GM23248 (cell line): ENCODE measurements at regions not wholly inside any gene's neighbourhood (a gene's known extent, or its start where the extent isn't known, plus 50 kb on each side); places are given as distances from the start of the nearest gene placed in this dataset.

Experiments used
- DNase-seq: peaks from one replicate; pipeline ENCODE4 v3.0.0-alpha.2; 2015
- H2AFZ ChIP-seq: fragments of 200-600 bp; sonication (generic); 2 replicates; pipeline ENCODE4 v1.6.1; 2016; ENCODE audit warnings: antibody characterized with exemption
- H3F3A ChIP-seq: fragments of 200-600 bp; sonication (generic); 2 replicates; pipeline ENCODE4 v1.6.1; 2016; ENCODE audit warnings: mild to moderate bottlenecking, antibody characterized with exemption, mixed run types; ENCODE audit not compliant: insufficient read depth
- H3K27ac ChIP-seq: fragments of 200-600 bp; sonication (generic); 2 replicates; pipeline ENCODE4 v1.5.1; 2016; ENCODE audit warnings: mild to moderate bottlenecking
- H3K27me3 ChIP-seq: fragments of 200-600 bp; sonication (generic); replicated peaks from 2 replicates; pipeline ENCODE4 v1.6.1; 2016; ENCODE audit warnings: mild to moderate bottlenecking; ENCODE audit not compliant: insufficient read depth
- H3K36me3 ChIP-seq: fragments of 200-600 bp; sonication (generic); 2 replicates; pipeline ENCODE4 v1.6.1; 2016; ENCODE audit warnings: low read depth, mild to moderate bottlenecking
- H3K4me1 ChIP-seq: fragments of 200-600 bp; sonication (generic); 2 replicates; pipeline ENCODE4 v1.6.1; 2016; ENCODE audit warnings: mild to moderate bottlenecking; ENCODE audit not compliant: insufficient read depth
- H3K4me2 ChIP-seq: fragments of 200-600 bp; sonication (generic); one replicate; pipeline ENCODE4 v1.6.1; 2016; ENCODE audit warnings: mild to moderate bottlenecking; ENCODE audit not compliant: unreplicated experiment
- H3K4me3 ChIP-seq: fragments of 200-600 bp; sonication (generic); 2 replicates; pipeline ENCODE4 v1.5.1; 2016; ENCODE audit warnings: mild to moderate bottlenecking
- H3K79me2 ChIP-seq: fragments of 200-600 bp; sonication (generic); 2 replicates; pipeline ENCODE4 v1.6.1; 2016; ENCODE audit warnings: mild to moderate bottlenecking; ENCODE audit not compliant: insufficient read depth
- H3K9ac ChIP-seq: fragments of 200-600 bp; sonication (generic); 2 replicates; pipeline ENCODE4 v1.6.1; 2016; ENCODE audit warnings: mild to moderate bottlenecking
- H3K9me2 ChIP-seq: fragments of 200-600 bp; sonication (generic); 2 replicates; pipeline ENCODE4 v1.6.1; 2016; ENCODE audit warnings: mixed run types, mild to moderate bottlenecking, moderate library complexity; ENCODE audit not compliant: insufficient read depth
- H3K9me3 ChIP-seq: fragments of 200-600 bp; sonication (generic); one replicate; pipeline ENCODE4 v1.6.1; 2017; ENCODE audit warnings: low read depth
- H4K20me1 ChIP-seq: fragments of 200-600 bp; sonication (generic); 2 replicates; pipeline ENCODE4 v1.6.0; 2016; ENCODE audit not compliant: insufficient read depth
- EZH2 ChIP-seq: fragments of 200-600 bp; sonication (generic); IDR thresholded peaks from 2 replicates; pipeline ENCODE4 v1.6.1; 2018; ENCODE audit warnings: antibody characterized with exemption, mild to moderate bottlenecking; ENCODE audit not compliant: insufficient read depth, poor library complexity, severe bottlenecking
- EZH2phosphoT487 ChIP-seq: fragments of 200-600 bp; sonication (generic); IDR thresholded peaks from 2 replicates; pipeline ENCODE4 v1.6.1; 2018; ENCODE audit warnings: antibody characterized with exemption, moderate library complexity, mild to moderate bottlenecking, low read depth; ENCODE audit not compliant: insufficient read depth
- WGBS, 2 experiments: methylation state at CpG; one replicate each; pipeline ENCODE4 v1.1.6; 2015 to 2017; ENCODE audit warnings: low lambda C conversion rate in 2 of 2, low coverage in 1 of 2; ENCODE audit errors: missing lambda C conversion rate in 2 of 2; 5-methylcytosine and 5-hydroxymethylcytosine counted together
- in situ Hi-C: fragments of 300-500 bp; cut with MboI; formaldehyde crosslinking; loops from 2 replicates; pipeline ENCODE4 v1.15.0; 2020

DNA sequence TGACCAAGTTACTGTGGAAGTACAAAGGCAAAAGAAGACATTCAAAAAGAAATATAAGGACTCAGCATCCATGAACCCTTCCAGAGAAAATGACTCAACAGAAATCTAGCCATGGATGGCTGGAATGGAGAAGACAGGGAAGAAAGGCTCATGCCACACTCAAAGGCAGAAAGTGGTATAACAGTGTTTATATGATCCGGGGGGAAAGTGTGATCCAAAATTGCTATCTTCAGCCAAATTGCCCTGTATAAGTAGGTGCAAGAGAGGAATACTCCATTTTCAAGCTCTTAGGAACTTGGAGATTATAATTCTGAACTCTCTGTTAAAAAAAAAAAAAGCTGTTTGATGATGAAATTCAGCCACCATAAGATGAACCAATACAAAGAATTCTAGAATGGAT is 81.8 kb upstream of the TENM4 start:
- no peaks in the 10 kb centered on the region for H3K27me3 ChIP-seq
- no peak overlapping the region for H3K27ac ChIP-seq
- in situ Hi-C loops = no loop called here
- no peaks in the 10 kb centered on the region for H3F3A ChIP-seq
- 33 to 46% methylated on average over 1 of the region's 1 CpG for WGBS, 2 experiments
- H3K36me3 ChIP-seq = no peaks in the 10 kb centered on the region
- no peak overlapping the region for H3K4me3 ChIP-seq
- no peaks in the 10 kb centered on the region for H4K20me1 ChIP-seq
- H3K9me2 ChIP-seq = no peaks in the 10 kb centered on the region
- TF ChIP-seq EZH2phosphoT487 (no peak), EZH2 (no peak)
- H3K9me3 ChIP-seq = no peaks in the 10 kb centered on the region
- H3K4me1 ChIP-seq = no peaks in the 10 kb centered on the region
- H2AFZ ChIP-seq = no peak overlapping the region
- no peaks in the 10 kb centered on the region for H3K79me2 ChIP-seq
- no peak overlapping the region for H3K9ac ChIP-seq
- no peak for DNase-seq
- no peak overlapping the region for H3K4me2 ChIP-seq

DNA sequence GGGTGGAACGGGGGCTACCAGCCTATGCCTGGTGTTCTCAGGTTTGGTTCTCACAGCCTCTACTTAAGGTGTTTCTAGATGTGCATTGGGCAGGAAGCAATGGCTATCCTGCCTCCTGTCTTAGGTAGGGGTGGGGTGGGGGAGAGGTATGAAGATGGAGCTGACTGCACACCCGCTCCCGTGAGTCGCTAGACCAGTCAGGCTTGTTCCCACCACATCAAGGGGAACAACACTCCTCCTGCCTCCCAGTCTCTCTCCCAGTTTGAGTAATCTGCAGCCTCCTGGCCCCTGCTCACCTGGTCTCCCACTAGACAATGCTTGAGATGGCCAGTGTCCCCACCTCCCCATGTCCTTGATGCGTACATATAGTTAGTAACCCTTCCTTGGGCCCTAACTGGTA is 79.3 kb upstream of the TENM4 start:
- Histone ChIP-seq H3K9me2 (no peaks in the 10 kb centered on the region), H3F3A (no peaks in the 10 kb centered on the region), H3K9me3 (no peaks in the 10 kb centered on the region), H4K20me1 (no peaks in the 10 kb centered on the region), H3K36me3 (no peaks in the 10 kb centered on the region), H3K79me2 (no peaks in the 10 kb centered on the region), H2AFZ (no peak overlapping the region), H3K4me3 (no peak overlapping the region), H3K4me2 (no peak overlapping the region), H3K27ac (no peak overlapping the region), H3K4me1 (no peaks in the 10 kb centered on the region), H3K9ac (no peak overlapping the region), H3K27me3 (no peaks in the 10 kb centered on the region)
- no peak for DNase-seq
- WGBS, 2 experiments = 46 to 48% methylated on average over 5 of the region's 5 CpGs
- TF ChIP-seq EZH2 = no peak
- TF ChIP-seq EZH2phosphoT487 = no peak
- in situ Hi-C loops = no loop called here

DNA sequence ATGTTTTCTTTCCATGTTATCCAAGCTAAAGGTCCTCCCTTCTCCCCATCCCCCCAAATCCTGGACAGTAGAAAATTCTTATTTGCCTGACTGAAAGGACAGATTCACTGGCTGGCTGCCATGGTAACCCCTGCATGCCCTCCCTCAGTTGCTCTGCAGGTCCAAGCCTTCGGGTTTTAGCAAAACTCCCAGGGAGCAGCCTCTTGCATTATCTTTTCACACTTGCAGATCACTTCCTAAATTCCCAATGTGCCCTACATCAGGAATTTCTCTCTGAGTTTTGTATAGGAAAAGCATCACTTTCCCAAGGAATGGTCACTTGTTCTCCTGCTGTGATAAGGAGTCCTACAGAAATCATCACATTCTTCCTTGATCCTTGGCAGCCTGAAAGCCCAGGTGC is 75.0 kb upstream of the TENM4 start:
- Histone ChIP-seq H3K9ac (no peak overlapping the region), H3K4me1 (no peaks in the 10 kb centered on the region), H3K79me2 (no peaks in the 10 kb centered on the region), H3K9me3 (no peaks in the 10 kb centered on the region), H4K20me1 (no peaks in the 10 kb centered on the region), H3K27ac (no peak overlapping the region), H2AFZ (no peak overlapping the region), H3F3A (no peaks in the 10 kb centered on the region), H3K36me3 (no peaks in the 10 kb centered on the region), H3K27me3 (no peaks in the 10 kb centered on the region; the same call in 1 of the 2 replicates), H3K4me3 (no peak overlapping the region), H3K9me2 (no peaks in the 10 kb centered on the region), H3K4me2 (no peak overlapping the region)
- in situ Hi-C loops = no loop called here
- WGBS, 2 experiments = 5 to 17% methylated on average over 1 of the region's 1 CpG
- TF ChIP-seq EZH2phosphoT487 = no peak
- TF ChIP-seq EZH2 = no peak
- no peak for DNase-seq

DNA sequence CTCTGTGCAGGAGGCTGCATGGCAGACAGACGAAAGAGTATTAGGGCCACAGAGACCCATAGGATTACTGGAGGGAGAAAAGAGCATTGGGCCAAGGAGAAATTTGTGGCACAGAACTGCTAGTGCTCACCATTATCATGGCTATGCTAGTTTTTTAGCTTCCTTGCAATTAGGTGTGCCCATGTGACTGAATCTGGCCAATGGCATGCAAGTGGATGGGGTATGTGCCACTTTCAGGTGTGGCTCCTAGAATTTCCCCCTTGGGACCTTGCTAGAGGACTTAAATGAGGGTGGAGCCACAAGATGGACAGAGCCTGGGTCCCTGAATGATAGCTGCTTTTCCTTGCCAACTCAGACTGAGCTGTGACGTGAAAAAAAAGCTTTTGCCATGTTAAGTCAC is 73.9 kb upstream of the TENM4 start:
- TF ChIP-seq EZH2 (no peak), EZH2phosphoT487 (no peak)
- Histone ChIP-seq H3K9ac (no peak overlapping the region), H3F3A (no peaks in the 10 kb centered on the region), H3K4me1 (no peaks in the 10 kb centered on the region), H3K4me2 (no peak overlapping the region), H3K79me2 (no peaks in the 10 kb centered on the region), H2AFZ (no peak overlapping the region), H4K20me1 (no peaks in the 10 kb centered on the region), H3K9me3 (no peaks in the 10 kb centered on the region), H3K36me3 (no peaks in the 10 kb centered on the region), H3K27me3 (no peaks in the 10 kb centered on the region; the same call in 1 of the 2 replicates), H3K27ac (no peak overlapping the region), H3K9me2 (no peaks in the 10 kb centered on the region), H3K4me3 (no peak overlapping the region)
- DNase-seq = no peak
- in situ Hi-C loops = no loop called here
- WGBS, 2 experiments = 8 to 10% methylated on average over 2 of the region's 2 CpGs

DNA sequence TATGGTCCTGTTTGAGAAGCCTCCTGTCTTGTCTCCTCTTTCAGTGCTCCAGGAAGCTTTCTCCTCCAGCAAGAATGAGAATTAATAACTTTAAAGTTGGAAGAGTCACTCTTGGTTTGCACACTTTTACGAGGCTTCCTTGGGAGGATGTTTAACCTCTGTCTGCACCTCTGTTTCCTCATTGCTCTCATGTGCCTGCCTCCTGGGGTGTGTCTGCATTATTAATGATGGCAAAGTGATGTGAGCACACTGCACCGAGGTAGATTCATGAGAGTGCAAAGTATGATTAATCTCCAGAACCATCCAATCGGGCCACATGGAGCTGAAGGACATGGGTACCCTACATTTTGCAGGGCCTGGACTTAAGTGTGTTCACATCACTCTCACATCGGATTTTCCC is 73.5 kb upstream of the TENM4 start:
- no peak for DNase-seq
- in situ Hi-C loops = no loop called here
- no peaks in the 10 kb centered on the region; the same call in 1 of the 2 replicates for H3K27me3 ChIP-seq
- no peak overlapping the region for H2AFZ ChIP-seq
- H3K36me3 ChIP-seq = no peaks in the 10 kb centered on the region
- no peaks in the 10 kb centered on the region for H3K9me3 ChIP-seq
- H3K4me1 ChIP-seq = no peaks in the 10 kb centered on the region
- no peak overlapping the region for H3K4me2 ChIP-seq
- no peaks in the 10 kb centered on the region for H3K9me2 ChIP-seq
- 11 to 14% methylated on average over 4 of the region's 4 CpGs for WGBS, 2 experiments
- no peak overlapping the region for H3K27ac ChIP-seq
- H3K79me2 ChIP-seq = no peaks in the 10 kb centered on the region
- H3F3A ChIP-seq = no peaks in the 10 kb centered on the region
- H4K20me1 ChIP-seq = no peaks in the 10 kb centered on the region
- no peak for TF ChIP-seq EZH2phosphoT487
- TF ChIP-seq EZH2 = no peak
- no peak overlapping the region for H3K9ac ChIP-seq
- H3K4me3 ChIP-seq = no peak overlapping the region
